HG02973 (cell line): ENCODE measurements at regions not wholly inside any gene's neighbourhood (a gene's known extent, or its start where the extent isn't known, plus 50 kb on each side); places are given as distances from the start of the nearest gene placed in this dataset.
"Not testable (repeated sequence)": the region's sequence is repeated elsewhere in the genome, so short reads cannot be mapped to it uniquely, and the experiment has no call there.

Experiments used
- ATAC-seq: cut with Tn5 transposase; IDR thresholded peaks from one replicate; pipeline ENCODE4 v1.9.1; 2021; ENCODE audit warnings: moderate library complexity; ENCODE audit not compliant: unreplicated experiment

- no peak for ATAC-seq
Observed at GRCh38 chr9:90979639-90980038, 178.0 kb downstream of the SYK start.

GRCh38 chr9:90981726-90982125, 180.1 kb downstream of the SYK start:
- ATAC-seq: no peak

DNA sequence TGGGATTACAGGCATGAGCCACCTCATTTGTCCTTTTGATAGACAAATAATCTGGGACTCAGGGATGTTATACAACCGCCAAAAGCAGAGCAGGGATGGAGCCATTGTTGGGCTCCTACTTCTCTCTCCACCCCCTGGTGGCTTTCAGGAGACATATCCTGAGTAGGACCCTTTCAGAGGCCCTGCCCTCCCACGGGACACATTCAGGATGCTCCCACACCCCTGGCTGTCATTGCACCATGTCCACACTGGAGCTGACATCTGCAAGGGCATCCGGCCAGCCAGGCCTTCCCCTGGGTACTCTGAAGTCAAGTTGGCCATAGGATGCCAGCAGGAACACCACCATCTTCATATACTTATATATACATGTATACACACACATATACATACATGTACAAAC, 181.8 kb downstream of the SYK start:
- no peak for ATAC-seq

DNA sequence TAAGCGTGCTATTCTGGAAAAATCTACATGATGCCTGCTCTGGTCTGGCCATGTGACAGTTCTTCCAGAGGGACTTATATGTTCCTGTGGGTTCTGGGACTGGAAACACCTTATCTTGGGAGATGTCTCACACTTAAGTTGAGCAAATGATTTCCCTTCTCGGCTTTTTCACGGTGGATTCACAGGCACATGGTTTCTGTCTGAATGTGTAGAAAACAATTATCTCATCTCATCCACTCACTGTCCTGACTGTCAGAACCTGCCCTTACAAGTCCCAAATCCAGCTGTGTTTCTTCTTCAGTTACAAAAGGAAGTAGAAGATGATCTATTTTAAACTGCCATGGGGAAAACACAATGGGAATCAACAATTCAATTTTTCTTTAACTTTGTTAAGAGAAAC, 184.0 kb downstream of the SYK start:
- no peak for ATAC-seq

DNA sequence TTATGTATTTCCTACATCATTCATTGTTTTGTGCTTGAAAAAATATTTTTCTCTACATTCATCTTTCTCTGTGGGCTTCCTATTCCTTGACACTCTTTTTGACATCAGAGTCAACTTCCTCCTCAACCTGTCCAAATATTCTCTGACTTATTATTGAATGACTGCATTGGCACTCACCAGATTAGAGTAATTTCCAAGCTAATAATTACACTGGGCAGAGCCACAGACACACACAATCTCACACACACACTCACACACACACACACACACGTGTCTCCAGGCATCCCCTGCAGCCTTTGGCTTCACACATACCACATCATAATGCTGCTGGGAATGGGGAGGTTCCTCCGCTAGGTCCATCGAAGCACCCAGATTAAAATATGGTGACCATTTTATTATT, 184.5 kb downstream of the SYK start:
- ATAC-seq: no peak

GRCh38 chr9:90987566-90987965, 185.9 kb downstream of the SYK start:
- ATAC-seq: no peak

DNA sequence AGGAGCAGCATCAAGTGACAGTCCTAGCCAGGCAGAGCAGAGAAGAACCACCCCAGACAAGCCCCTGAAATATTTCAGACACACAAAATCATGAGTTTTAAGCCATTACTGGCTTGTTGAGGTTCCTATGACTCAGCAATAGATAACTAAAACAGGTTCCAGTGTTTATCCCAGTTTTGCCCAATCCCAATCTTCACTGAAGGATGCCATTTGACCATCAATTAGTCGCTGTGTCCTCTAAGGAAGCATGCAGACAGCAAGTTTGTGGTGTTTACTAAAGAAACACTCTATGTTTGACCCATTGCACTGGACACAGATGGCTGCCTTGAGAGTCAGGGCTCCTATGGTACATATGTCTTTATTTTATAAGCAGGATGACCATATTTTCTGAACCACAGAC, 186.7 kb downstream of the SYK start:
- no peak for ATAC-seq

DNA sequence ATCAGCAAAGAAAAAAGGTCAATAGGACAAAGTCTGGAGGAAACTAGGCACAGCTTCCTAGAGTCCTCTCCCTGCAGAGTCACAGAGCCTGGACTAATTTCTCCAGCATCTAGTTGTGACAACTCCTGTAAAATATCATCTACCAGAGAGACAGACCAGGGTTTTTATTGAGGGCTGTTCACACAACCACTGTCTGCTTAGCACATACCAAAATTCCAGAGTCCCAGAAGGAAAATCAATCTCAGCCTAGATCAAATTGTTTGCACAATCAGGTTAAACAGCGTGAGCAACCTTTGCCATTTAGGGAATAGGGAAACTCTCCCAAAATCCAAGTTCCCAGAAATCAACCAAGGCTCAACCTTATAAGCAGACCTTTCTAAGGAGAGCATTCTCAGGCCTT, 190.3 kb downstream of the SYK start:
- no peak for ATAC-seq

DNA sequence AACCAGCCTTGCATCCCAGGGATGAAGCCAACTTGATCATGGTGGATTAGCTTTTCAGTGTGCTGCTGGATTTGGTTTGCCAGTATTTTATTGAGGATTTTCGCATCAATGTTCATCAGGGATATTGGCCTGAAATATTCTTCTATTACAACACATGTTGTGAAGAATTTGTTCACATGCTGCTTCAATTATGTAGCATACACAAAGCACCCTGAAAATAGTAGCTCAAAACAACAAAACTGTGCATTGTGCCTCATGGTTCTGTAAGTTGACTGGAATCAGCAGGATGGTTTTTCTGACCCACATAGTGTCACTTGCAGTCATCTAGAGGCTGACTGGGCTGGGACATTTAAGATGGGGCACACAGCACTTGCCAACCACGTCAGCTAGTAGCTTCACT, 193.9 kb downstream of the SYK start:
- no peak for ATAC-seq

- ATAC-seq: no peak
Observed at GRCh38 chr9:90996154-90997065, 194.8 kb downstream of the SYK start.

DNA sequence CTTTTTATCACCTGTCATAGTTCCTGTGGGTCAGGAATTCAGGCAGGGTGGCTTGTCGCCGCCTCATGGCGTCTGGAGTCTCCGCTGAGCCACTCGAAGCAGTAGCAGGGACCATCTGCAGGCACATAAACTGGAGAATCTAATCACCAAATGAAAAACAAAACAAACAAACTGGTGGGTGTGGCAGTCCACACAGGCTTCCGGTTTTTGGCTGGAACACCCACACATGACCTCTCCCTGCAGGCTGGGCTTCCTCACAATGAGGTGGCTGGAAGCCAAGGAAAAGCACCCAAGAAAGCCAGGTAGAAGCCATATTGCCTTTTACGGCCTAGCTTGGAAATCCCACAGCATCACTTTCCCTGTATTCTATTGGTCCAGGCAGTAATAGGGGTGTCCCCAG, 197.0 kb downstream of the SYK start:
- ATAC-seq: no peak

DNA sequence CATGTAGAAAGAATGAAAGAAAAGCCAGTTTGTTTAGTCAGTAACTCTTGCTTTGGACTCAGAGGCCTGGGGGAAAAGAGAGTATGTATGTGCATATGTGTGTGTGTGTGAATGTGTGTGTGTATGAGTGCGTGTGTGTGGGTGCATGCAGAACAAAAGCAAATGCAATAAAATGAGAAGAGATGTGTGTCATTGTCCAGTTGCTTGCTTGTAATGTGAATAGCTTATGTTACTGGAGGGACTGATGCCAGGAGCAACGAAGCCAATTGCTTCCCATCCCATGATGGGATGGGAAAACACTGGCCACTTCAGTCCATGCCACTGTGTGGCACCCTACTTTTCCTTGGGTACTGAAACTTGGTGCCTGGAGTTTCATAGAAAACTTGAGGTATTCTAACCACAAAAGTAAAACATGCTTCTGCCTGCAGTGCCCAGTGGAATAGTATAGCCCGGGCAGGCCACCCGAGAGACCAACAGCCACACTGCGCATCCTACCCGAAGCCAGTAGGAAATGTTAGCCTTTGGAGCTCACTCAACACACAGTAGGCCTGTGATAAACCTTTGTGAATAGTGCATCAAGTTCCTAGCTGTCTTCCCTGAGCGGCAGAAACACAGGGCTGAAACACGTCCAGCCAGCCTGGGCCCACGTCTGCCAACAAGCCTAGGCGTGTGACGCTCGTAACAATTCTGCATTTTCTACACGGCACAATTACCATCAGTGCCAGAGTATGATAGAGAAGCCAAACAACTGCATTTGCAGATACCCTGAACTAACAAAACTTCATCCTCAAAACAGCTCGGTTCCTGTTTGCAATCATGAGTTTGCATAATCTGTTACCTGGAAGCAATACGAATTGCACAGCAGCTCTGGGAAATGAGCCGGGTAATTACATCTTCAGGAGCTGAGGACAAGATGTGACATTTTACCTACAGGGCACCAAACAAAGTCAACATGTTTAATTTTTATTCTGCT, 198.1 kb downstream of the SYK start:
- ATAC-seq: no peak

DNA sequence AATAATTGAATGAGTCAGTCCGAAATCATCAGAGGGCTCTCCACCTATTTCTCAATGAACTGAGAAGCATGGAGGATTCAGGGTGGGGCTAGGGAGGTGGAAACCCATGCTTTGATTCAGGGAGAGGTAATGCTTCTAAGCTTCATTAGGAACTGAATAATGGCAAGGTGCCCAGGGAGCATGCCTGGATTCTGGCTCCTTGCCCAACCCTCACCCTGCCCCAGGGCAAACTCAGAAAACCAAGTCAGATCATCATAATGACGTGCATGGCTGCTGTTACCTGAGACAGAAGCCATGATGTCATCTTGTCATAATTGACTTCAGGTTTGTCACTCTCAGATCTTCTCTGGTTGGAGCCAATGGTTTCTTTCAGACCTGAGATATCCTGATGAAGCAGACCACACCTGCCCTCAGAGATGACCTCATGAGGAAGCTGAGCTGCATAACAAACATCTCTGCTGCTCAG, 199.6 kb downstream of the SYK start:
- no peak for ATAC-seq

DNA sequence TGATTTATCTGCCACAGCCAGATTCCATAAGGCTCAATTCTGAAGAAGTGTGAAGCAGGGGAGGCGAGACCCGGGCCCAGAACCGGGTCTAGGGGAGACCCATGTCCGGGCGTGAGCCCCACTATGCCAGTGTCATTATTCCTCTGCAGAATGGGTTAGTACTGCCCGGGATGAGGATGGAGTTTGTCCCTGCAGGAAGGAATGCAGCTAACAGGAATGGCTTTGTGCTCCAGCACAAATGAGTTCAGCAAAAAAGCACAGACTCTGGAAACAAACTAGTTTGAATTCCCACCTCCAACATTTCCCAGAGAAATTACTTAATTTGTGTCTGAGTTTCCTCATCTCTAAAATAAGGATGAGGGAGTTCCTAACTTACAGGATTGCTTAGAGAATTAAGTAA, 202.9 kb downstream of the SYK start:
- ATAC-seq: no peak

DNA sequence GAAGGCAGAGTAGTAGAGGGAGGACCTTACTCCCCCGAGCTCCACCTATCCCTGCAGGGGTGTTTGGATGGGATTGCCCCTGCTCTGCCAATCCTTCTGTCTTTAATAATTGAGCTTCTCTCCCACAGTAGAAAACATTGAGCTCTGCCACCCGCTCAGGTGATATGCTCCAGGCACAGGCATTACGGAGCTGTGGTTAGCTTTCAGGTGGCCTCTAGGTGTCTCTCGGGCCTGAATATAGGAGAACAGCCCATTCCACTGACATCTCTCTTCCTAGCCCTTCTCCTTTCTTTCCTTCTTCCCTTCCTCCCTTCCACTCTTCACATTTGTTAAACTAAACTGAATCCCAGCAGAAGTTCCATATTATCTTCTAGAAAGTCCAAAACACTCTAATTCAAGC, 203.4 kb downstream of the SYK start:
- no peak for ATAC-seq

DNA sequence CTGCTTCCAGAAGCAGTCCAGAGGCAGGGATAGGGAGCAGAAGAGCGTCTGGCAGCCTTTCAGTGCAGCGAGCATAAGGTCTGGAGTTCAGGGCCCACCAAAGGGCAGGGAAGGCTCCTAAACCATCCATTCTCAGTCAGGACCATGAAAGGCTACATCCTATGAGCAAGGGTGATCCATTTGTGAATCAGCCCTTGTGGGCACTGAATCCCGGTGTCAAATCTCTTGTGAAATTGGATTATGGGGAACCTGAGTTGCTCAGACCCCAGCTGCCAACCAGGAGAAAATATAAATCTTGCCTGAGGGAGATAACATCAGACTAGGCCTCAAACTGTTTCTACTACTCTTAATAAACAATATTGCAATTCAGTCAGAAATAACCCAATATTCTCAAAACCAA, 204.4 kb downstream of the SYK start:
- ATAC-seq: no peak

DNA sequence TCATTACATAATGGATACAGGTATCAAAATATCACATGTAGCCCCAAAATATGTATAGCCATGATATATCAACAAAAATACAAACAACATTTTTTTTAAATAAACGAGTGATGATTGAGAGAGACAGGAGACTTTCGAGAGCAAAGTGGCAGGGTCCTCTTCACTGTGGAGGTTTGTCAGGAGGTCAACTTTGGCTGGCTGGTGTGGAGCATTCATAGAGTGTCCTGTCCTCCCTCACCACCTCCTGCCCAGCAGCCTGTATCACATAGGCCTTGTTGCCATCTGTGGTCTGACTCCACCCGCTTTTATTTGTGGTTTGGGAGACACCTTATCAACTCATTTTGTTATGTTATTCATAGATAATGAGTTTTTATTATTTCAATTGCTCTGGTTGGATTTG, 206.9 kb downstream of the SYK start:
- ATAC-seq: no peak

- no peak for ATAC-seq
Observed at GRCh38 chr9:91011891-91012290, 210.3 kb downstream of the SYK start.

DNA sequence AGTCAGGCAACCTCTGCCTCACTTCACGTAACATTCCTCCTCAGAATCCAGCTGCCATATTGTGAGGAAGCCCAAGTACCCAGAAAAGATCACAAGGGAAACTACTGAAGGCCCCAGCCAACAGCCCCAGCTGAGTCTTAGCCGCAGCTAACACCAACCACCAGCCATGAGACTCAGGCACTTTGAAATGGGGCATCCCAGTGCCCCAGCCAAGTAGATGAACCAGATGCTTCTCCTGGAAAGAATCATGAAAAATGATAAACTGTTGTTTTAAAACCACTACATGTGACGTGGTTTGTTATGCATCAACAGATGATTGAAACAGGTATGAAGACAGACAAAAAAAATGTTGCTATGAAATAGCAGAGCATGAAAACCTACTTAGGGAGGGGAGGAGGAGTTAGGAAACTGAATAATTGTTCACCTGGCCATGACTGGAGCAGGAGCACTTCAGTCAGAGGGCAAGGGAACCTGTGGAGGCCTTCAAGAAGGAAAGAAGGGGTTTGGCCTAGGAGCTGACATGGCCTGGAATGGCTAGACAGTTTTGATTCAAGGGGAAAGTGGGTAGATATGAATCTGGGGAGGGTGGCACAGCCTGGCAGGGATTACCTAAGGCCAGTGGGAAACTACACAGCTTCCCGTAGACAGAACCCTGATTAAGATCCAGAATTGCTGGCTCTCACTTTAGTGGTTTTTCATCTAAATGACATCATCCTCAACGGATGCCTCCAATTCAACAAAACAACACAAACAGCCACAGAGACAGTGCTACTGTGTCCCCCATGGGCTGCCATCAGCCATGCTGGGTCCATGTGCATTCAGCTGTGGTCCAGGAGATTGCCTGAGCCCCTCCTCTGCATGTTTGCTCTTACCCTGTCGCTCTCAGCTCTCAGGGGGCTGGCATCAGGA, 211.6 kb downstream of the SYK start:
- no peak for ATAC-seq

GRCh38 chr9:91017245-91017644, 215.6 kb downstream of the SYK start:
- ATAC-seq: no peak

- not testable (repeated sequence) for ATAC-seq
Observed at GRCh38 chr9:91019871-91020270, 218.3 kb downstream of the SYK start.
